Gastrocnemius medialis (tissue), 4 donors: ENCODE measurements at regions not wholly inside any gene's neighbourhood (a gene's known extent, or its start where the extent isn't known, plus 50 kb on each side); places are given as distances from the start of the nearest gene placed in this dataset.

ENCODE experiments used
- CTCF ChIP-seq, 5 experiments: fragments of 450-650 bp in 3 of 5; fragments of 200-600 bp in 2 of 5; sonication (generic) in 2 of 5; IDR thresholded peaks in 4 of 5; conservative IDR thresholded peaks in 1 of 5; 1 replicate in 4 of 5; 2 replicates in 1 of 5; pipeline ENCODE4 v1.5.1; 2016 to 2019; ENCODE audit warnings: antibody characterized with exemption in 5 of 5, mild to moderate bottlenecking in 3 of 5, moderate library complexity in 3 of 5
- POLR2A ChIP-seq, 2 donors: fragments of 450-650 bp; IDR thresholded peaks; one replicate each; pipeline ENCODE4 v1.6.1; 2017; ENCODE audit warnings: antibody characterized with exemption in 2 of 2, mild to moderate bottlenecking in 2 of 2, moderate library complexity in 2 of 2

GRCh38 chr6:155582016-155582991 is 126.7 kb upstream of the NOX3 start:
- TF ChIP-seq CTCF (IDR thresholded peaks at IDR 0.05 in 4 of 5, conservative IDR thresholded peaks at IDR 0.05 in 1 of 5) (no peak), POLR2A (IDR thresholded peaks at IDR 0.05) (no peak)
